SK-N-MC (cell line): ENCODE measurements at regions not wholly inside any gene's neighbourhood (a gene's known extent, or its start where the extent isn't known, plus 50 kb on each side); places are given as distances from the start of the nearest gene placed in this dataset.

Source experiments
- EZH2 ChIP-seq: fragments of 200-600 bp; sonication (generic); IDR thresholded peaks from one replicate; pipeline ENCODE4 v1.6.1; 2017; ENCODE audit warnings: antibody characterized with exemption
- POLR2AphosphoS5 ChIP-seq: IDR thresholded peaks from 2 replicates; pipeline ENCODE4 v1.6.1; 2012; ENCODE audit warnings: mild to moderate bottlenecking, low read depth, low read length, borderline replicate concordance

DNA sequence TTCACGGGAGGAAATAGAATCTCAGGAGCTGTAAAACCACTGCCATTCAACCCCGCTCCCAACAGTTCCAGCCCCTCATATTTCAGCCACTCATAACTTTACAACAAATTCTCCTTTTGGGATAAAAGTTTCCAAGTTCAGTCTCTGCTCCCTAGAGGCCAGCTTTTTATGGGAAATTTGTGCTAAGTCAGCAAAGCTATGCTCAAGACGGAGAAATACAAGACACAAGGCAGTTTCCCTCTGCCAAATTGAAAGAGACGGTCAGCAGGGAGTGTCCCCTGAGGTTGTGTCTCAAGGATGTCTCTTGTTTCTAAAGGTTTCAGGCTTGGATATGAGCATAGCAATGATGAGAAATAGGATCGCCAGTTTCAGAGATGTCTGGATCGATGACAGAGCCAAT, 608.6 kb downstream of the CCDC171 start:
- TF ChIP-seq EZH2 (no peak), POLR2AphosphoS5 (no peak)
